ENCODE measurements at regions not wholly inside any gene's neighbourhood (a gene's known extent, or its start where the extent isn't known, plus 50 kb on each side); places are given as distances from the start of the nearest gene placed in this dataset.

DNA sequence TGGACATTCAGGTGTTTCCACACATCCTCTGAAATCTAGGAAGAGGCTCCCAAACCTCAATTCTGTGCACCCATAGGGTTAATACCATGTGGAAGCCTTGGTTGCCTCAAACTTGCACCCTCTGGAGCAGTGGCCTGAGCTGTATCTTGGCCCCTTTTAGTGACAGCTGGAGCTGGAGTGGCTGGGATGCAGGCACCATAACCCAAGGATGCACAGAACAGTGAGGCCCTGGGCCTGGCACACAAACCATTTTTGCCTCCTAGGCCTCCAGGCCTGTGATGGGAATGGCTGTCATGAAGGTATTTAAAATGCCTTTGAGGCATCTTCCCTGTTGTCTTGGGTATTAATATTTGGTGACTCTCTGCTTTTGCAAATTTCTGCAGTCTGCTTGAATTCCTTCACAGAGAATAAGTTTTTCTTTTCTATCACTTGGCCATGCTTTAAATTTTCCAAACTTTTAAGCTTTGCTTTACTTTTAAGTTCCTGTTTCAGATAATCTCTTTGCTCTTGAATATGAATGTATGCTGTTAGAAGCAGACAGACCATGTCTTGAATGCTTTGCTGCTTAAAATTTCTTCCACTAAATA lies 1594.5 kb upstream of the PCDH20 start:
- DNase-seq, result no peak

GRCh38 chr13:63005625-63006024 lies 1590.0 kb upstream of the PCDH20 start:
- DNase-seq, result no peak

GRCh38 chr13:62997696-62998095 lies 1582.0 kb upstream of the PCDH20 start:
- no peak for DNase-seq

DNA sequence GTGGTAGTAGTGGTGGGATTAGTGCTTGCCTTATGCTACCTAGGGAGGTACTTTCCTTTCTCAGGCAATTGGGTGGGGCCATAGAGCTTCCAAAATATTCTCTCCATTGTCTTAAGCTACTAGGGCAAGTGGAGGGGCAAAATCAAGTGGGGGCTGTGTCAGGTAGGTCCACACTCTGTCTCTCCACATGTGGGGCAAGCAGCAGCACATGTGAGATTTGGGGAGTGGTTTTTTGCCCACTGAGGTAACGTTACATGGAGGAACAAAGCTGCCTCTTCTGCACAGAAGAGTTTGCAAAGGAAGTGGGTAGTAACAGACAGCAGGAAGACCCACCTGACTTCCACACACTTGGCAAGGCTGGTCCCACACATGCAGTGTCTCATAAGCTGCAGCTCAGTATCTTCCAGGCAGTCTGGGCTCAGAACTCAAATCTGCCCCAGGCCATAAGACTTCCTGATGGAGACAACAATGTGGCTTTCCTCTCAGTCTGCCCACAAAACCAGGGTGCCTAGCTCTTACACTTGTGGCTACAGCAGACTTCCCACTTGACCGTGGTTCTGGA lies 1581.5 kb upstream of the PCDH20 start:
- DNase-seq, result no peak

- DNase-seq, result no peak
Observed at GRCh38 chr13:62973804-62974203, 1558.2 kb upstream of the PCDH20 start.

GRCh38 chr13:62964522-62964921 lies 1548.9 kb upstream of the PCDH20 start:
- DNase-seq, result no peak

- no peak for DNase-seq
Observed at GRCh38 chr13:62960723-62961122, 1545.1 kb upstream of the PCDH20 start.

- DNase-seq, result no peak
Observed at GRCh38 chr13:62933809-62934208, 1518.2 kb upstream of the PCDH20 start.

- no peak for DNase-seq
Observed at GRCh38 chr13:62932256-62932883, 1516.7 kb upstream of the PCDH20 start.

DNA sequence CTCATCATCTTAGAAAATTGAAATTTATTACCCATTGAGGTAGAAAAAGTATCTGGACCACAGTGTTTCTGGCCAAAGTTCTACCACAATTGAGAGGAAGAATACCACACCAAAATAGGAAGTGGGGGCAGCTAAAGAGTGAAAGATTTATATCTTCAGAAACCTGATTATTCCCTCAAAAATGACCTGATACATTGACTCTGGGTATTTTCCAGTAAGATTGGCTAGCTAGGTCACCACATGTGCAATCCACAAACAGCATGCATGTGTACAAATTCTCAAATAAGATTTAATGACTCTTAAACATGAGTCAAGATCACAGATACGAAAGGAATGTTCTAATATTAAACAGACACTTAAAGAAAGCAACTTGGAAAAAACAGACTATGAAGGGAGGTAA lies 1516.2 kb upstream of the PCDH20 start:
- no peak for DNase-seq

DNA sequence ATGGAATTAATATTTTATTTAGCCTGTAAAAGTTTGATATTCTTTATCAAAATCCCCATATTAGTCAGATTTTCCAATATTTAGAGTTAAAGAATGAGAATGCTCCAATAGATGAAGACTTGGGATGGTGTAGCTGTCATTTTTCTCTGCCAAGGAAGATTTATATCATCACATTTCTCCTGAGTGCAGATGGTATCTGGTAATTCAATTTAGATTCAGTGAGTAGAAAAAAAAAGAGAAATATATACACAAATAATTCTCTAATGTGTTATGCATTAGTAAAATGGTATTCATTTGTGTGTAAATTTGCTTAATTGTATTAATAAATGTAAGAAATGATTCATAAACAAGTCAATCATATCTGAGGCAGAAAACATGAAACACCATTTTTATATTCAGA lies 1508.7 kb upstream of the PCDH20 start:
- DNase-seq, result no peak

- no peak for DNase-seq
Observed at GRCh38 chr13:62920159-62920558, 1504.5 kb upstream of the PCDH20 start.

GRCh38 chr13:62919491-62919890 lies 1503.8 kb upstream of the PCDH20 start:
- DNase-seq, result no peak

GRCh38 chr13:62910541-62911060 lies 1495.0 kb upstream of the PCDH20 start:
- peak; percentile 41 for DNase-seq

DNA sequence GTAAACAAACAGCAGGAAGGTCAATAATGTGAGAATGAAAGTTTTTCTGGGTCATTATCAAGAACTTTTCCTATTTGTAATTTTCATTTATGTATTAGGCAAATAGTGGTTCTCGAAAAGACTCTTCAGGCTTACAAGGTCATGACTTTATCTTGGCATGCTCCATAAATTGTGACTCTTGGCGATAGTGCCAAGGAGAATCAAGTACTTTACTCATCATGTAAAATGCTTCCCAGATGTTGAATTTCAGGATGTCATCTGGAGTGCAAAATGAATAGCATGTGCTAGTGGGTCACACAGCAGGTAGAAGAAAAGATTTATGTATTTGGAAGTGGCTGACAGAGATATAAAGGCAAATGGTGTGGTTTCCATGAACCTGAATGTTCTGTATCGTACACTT lies 1492.7 kb upstream of the PCDH20 start:
- no peak for DNase-seq

- DNase-seq, result no peak
Observed at GRCh38 chr13:62906896-62907295, 1491.2 kb upstream of the PCDH20 start.

GRCh38 chr13:62906469-62906868 lies 1490.8 kb upstream of the PCDH20 start:
- DNase-seq, result no peak

- no peak for DNase-seq
Observed at GRCh38 chr13:62887046-62887445, 1471.4 kb upstream of the PCDH20 start.

DNA sequence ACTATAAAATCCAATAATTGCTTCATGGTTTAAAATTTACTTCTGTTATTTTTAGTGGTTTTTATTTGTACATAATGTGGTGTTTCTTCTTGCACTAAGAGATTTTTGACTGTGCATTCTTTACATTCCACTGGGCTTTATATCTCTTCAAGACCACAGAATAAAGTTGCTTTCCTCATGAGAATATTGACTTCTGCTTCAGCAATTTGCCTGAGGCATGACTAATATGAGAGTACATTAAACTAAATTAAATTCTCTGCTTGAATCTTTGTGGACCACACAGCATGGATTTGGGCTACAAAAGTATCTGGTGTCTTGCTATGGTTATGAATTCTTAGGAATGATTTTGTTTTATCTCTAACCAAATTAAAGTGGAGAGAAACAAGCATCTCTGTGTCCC lies 1463.4 kb upstream of the PCDH20 start:
- no peak for DNase-seq

- DNase-seq, result no peak
Observed at GRCh38 chr13:62875118-62875640, 1459.5 kb upstream of the PCDH20 start.

DNA sequence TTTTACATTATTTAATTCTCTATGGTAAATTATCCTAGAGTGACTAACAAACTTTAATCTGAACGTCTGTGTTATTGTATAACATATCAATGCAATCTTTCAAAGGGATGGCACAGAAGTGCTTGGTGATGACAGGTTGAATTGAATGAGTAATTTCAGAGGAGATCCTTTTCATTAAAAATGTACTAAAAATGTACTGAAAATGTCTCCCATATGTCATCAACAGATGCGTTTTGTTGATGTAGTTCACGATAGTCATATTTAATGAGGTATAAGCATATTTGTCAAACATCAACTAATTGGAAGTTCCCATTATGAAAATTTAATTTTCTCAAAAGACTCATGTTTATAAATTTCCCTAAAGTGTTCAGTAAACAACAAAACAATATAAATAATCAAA lies 1434.7 kb upstream of the PCDH20 start:
- DNase-seq, result no peak

- DNase-seq, result no peak
Observed at GRCh38 chr13:62847520-62847919, 1431.9 kb upstream of the PCDH20 start.

GRCh38 chr13:62846302-62846701 lies 1430.7 kb upstream of the PCDH20 start:
- no peak for DNase-seq
